Stimulated activated CD8-positive, alpha-beta memory T cell treated with anti-CD3 and anti-CD28 coated beads, Interleukin-12 subunit alpha, Interleukin-12 subunit beta, amount 100 ng/mL, for 1 hour (primary cell): ENCODE measurements at regions not wholly inside any gene's neighbourhood (a gene's known extent, or its start where the extent isn't known, plus 50 kb on each side); places are given as distances from the start of the nearest gene placed in this dataset.

ENCODE experiments used
- DNase-seq: peaks from one replicate; pipeline ENCODE4 v3.0.0-alpha.2; 2020; ENCODE audit warnings: low read depth

DNA sequence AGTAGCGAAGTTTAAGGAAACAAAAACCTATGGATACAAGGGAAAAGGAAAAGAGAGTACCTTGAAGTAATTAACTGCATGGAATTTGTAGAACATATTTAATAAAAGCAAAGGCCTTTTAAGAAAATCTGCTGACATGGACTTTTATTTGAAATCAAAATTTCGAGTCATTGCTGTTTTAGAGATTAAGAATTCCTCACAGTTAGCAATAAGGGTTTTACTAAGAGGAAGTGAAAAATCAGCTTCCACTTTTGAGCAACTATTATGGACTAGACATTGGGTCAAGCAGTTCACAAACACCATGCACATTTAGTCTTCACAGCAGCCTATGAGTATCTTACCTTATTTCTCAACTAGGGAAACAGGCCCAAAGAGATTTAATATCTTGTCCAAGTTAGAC lies 876.3 kb downstream of the BCL11A start:
- DNase-seq = no peak

- DNase-seq = no peak
Measured at GRCh38 chr2:59674100-59674499, 879.4 kb downstream of the BCL11A start.

- DNase-seq = no peak
Measured at GRCh38 chr2:59665021-59665420, 888.4 kb downstream of the BCL11A start.

- DNase-seq = no peak
Measured at GRCh38 chr2:59662127-59662861, 891.2 kb downstream of the BCL11A start.

GRCh38 chr2:59660262-59660661 lies 893.2 kb downstream of the BCL11A start:
- DNase-seq = no peak

DNA sequence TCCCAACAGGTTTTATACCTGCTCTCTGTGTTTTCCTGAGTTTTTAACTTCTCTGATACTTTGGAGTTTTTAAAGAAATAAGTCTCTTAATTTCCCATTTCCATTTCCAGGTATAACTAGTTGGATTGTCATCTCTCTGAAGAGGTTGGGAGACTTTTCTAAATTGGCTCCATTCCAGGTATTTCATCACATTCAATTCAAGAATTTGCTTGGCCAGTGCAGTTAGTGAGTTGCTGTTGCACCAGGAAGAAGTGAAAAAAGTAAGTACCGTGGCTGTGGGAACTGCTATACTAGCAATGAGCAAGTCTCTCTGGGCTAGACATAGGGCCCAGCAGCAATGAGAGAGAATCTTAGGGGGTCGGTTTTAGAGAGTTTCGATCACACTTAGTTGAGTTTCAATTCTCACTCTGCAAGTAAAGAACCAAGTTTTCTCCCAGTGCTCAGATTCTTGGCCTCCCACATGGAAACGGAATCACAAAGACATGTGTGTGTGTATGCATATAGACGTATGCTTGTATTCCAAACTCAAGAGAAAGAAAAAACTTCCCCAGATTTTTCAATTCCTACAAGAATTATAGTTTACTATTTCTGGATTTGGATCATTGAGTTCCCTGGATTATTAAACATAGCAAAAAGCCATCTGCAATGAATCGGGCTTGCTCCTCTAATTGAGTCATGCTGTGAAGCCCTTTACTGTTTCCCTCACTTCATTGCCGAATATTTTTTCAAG lies 894.4 kb downstream of the BCL11A start:
- DNase-seq = no peak

GRCh38 chr2:59655809-59656208 lies 897.6 kb downstream of the BCL11A start:
- no peak for DNase-seq

- DNase-seq = no peak
Measured at GRCh38 chr2:59654710-59655109, 898.7 kb downstream of the BCL11A start.

- no peak for DNase-seq
Measured at GRCh38 chr2:59653164-59653563, 900.3 kb downstream of the BCL11A start.

- DNase-seq = no peak
Measured at GRCh38 chr2:59630789-59631188, 922.7 kb downstream of the BCL11A start.

DNA sequence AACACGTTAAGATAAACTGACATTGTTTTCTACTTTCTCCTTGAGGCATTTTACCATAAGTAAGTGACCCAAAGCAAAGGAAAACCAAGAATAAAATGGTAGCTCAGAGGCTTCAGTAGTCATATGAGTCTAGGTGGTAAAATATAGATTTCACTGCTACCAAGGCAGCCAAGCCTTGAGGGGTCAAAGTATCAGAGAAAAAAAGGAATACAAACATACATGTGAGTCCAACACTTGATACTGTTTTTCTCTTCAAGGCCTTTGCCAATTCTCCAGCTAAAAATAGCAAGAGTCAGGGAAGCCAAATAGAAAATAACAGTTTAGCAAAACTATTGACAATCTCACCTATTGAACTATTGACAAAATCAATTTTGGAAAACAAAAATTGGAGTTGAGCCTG lies 925.9 kb downstream of the BCL11A start:
- no peak for DNase-seq

DNA sequence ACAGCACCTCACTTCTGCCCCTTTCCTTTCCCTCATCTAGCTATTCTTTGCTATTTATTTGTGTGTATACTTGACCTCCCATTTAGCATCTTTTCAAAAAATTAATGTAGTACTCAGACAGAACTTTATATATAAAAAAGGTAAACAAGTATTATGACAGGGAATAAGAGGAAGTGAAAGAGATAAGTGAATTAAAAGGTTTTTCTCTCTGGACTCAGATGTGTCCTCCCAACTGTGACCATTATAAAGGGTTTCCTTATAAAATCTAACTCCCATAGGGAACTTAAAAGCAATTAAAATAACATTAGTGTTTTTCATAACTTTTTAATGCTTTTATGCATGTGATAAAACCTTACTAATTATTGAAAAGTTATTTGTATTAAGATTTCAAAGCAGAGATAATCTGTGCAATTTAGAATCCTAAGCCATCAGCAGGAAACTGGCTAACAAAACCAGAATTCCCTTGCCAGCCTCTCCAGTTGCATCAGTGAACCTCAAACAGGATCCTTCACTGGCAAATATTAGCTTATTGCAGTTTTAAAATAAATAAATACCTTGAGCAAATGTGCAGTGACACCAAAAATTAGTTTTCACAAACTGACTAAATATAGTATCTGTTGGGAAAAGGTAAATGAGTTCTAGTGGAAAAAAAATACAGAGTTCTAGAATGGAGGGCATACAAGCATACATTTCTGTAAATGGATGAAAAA lies 930.7 kb downstream of the BCL11A start:
- no peak for DNase-seq

- DNase-seq = no peak
Measured at GRCh38 chr2:59604123-59604522, 949.3 kb downstream of the BCL11A start.

DNA sequence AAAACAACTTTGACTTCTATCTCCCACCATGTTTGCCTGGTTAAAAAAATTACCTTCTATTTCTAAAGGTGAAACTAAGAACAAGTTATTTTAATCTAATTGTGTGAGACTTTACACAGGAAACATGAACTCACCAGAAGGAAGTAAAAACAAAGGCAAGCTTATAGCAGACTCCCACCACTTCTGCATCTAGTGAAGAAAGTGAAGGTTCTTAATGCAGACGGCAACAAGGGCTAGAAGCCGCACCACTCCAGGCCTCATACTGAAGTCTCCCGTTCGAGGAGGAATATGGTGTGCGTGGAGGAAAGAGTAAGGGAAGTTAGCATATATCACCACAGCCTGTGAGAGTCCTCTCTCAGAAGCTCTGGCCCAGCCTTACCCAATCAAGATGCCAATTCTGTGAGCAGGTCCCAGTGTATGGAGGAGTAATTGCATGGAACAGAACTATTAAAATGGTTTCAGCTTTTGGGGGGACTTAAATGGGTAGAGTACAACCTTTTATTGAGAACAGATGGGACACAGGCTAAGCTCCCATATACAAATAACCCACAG lies 958.7 kb downstream of the BCL11A start:
- DNase-seq = no peak

DNA sequence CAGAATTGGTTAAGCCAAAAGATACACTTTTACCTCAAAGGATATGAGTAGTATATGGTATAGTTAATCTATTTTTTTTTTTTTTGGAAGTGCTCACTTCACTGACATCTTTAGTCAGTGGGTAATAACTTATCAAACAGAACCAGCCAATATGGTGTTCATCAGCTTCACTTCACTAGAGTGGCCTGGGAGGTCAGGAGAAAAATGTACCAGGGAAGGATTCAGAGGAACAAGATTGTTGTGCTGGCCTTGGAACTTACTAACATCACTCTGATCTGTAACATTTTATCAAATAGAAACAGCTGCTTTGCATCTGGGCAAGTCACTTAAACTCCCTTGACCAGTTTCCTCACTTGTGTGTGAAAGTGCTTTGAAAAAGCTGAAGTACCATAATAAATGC lies 962.7 kb downstream of the BCL11A start:
- no peak for DNase-seq

DNA sequence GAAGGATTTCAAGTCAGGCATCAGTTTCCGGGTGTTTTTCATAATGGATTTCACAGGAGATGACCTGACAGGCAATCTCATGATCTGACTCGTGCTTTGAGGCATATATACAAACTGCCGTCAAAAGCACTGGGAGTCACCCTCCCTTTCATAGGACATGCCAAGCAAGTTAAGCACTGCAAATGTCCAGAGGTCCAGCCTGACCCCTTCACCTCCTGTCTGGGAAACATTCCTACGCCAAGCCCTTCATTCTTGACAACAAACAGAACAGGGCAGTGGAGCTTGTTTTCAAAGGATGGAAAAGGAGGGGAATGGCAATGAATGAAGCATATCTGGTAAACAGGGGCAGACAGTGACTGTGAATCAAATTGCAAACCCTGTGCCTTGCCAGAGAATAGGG lies 963.6 kb downstream of the BCL11A start:
- DNase-seq = no peak

- no peak for DNase-seq
Measured at GRCh38 chr2:59588286-59588685, 965.2 kb downstream of the BCL11A start.

DNA sequence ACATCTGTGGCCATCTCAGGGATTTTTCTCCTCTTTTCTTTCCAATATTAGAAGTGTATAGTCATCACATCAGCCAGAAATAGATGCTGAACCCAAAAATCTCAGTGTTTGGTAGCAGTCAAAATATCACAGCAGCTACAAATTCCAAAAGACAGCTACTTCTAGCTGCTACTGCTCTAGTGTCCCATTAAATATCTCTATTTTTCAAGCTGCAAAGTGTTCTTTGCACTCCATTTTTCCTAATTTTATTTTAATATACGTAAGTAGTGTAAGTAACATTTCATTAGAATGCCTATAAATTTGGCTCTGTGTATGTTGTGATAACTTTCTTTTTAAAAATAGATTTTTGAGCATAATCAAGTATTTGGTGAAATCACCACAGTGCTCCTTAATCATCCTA lies 967.3 kb downstream of the BCL11A start:
- no peak for DNase-seq

DNA sequence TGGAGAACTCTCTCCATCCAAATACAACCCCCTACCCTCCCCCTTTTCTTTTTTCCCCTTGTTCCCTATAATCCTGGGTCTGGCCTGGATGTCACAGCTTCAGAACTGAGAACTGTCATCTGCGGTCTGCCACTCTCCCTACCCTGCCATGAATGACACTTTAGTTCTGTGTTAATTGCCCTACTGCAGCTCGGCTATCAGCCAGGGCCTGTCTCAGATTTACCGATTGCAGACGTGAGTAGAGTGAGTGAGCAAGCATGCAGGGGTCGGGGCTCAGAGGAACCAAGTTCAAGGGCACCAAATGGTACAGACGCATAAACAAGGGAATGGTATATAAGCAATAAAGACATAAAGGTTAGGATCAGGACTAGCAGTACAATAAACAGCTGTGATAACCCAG lies 967.8 kb downstream of the BCL11A start:
- no peak for DNase-seq

- no peak for DNase-seq
Measured at GRCh38 chr2:59584958-59585357, 968.5 kb downstream of the BCL11A start.

- DNase-seq = no peak
Measured at GRCh38 chr2:59583173-59583765, 970.2 kb downstream of the BCL11A start.

DNA sequence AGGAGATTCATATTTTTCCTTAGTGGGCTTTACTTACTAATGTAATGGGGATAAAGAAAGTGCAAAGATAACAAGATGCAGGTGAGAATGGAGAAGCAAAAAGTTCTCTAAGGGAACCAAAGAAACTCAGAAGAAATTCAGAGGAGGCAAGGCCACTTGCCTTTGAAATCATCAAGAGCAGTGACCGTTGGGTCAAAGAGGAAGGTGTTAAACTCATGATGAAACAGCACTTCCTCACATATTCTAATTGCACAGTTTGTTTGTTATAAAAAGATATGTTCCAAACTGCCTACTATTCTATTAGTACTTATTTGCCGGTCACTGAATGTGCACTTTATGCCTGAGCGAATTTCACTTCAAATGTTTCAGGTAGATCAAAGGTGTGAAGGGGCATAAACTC lies 975.1 kb downstream of the BCL11A start:
- DNase-seq = no peak
